Loucy (cell line): ENCODE measurements at regions not wholly inside any gene's neighbourhood (a gene's known extent, or its start where the extent isn't known, plus 50 kb on each side); places are given as distances from the start of the nearest gene placed in this dataset.

Source experiments
- H2AFZ ChIP-seq: fragments of 200-600 bp; sonication (generic); 2 replicates; pipeline ENCODE4 v1.6.0; 2016; ENCODE audit warnings: antibody characterized with exemption, mild to moderate bottlenecking, low read length, moderate library complexity
- H3F3A ChIP-seq: fragments of 200-600 bp; 2 replicates; pipeline ENCODE4 v1.6.0; 2016; ENCODE audit warnings: antibody characterized with exemption, low read depth, mild to moderate bottlenecking
- H3K27me3 ChIP-seq: fragments of 200-600 bp; sonication (generic); 2 replicates; pipeline ENCODE4 v1.6.1; 2014; ENCODE audit warnings: low read length, mild to moderate bottlenecking; ENCODE audit not compliant: insufficient read depth, poor library complexity, severe bottlenecking
- H3K36me3 ChIP-seq: fragments of 200-600 bp; sonication (generic); 2 replicates; pipeline ENCODE4 v1.6.1; 2016; ENCODE audit warnings: low read length; ENCODE audit not compliant: insufficient read depth
- H3K4me1 ChIP-seq: fragments of 200-600 bp; sonication (generic); 2 replicates; pipeline ENCODE4 v1.5.1; 2014; ENCODE audit warnings: low read length, mild to moderate bottlenecking; ENCODE audit not compliant: insufficient read depth, poor library complexity, severe bottlenecking
- H3K4me2 ChIP-seq: fragments of 200-600 bp; sonication (generic); 2 replicates; pipeline ENCODE4 v1.6.0; 2014; ENCODE audit warnings: antibody characterized with exemption, low read length, low read depth, mild to moderate bottlenecking; ENCODE audit not compliant: poor library complexity, severe bottlenecking
- H3K4me3 ChIP-seq: fragments of 200-600 bp; sonication (generic); 2 replicates; pipeline ENCODE4 v1.5.1; 2014; ENCODE audit warnings: low read length, mild to moderate bottlenecking, mixed read lengths; ENCODE audit not compliant: poor library complexity, severe bottlenecking
- H3K79me2 ChIP-seq: fragments of 200-600 bp; sonication (generic); 2 replicates; pipeline ENCODE4 v1.6.1; 2014; ENCODE audit warnings: low read length; ENCODE audit not compliant: insufficient read depth
- H3K9ac ChIP-seq: fragments of 200-600 bp; sonication (generic); 2 replicates; pipeline ENCODE4 v1.6.0; 2014; ENCODE audit warnings: mild to moderate bottlenecking, low read depth, low read length, moderate library complexity; ENCODE audit not compliant: poor library complexity, severe bottlenecking
- H3K9me2 ChIP-seq: fragments of 200-600 bp; sonication (generic); replicated peaks from 2 replicates; pipeline ENCODE4 v1.6.1; 2016; ENCODE audit warnings: low read depth, low read length, mixed read lengths
- H3K9me3 ChIP-seq: fragments of 200-600 bp; sonication (generic); 2 replicates; pipeline ENCODE4 v1.6.1; 2014; ENCODE audit warnings: mild to moderate bottlenecking, antibody characterized with exemption, low read length, low read depth; ENCODE audit not compliant: insufficient read depth
- H4K20me1 ChIP-seq: fragments of 200-600 bp; sonication (generic); 2 replicates; pipeline ENCODE4 v1.6.0; 2014; ENCODE audit warnings: antibody characterized with exemption, low read length, mild to moderate bottlenecking; ENCODE audit not compliant: insufficient read depth, poor library complexity, severe bottlenecking
- EZH2phosphoT487 ChIP-seq: fragments of 200-600 bp; IDR thresholded peaks from 2 replicates; pipeline ENCODE4 v1.6.1; 2018; ENCODE audit warnings: antibody characterized with exemption, mild to moderate bottlenecking, moderate library complexity, borderline replicate concordance
- TF ChIP-seq, protein P1 (sequence below): fragments of 200-600 bp; sonication (generic); conservative IDR thresholded peaks from 2 replicates; pipeline ENCODE4 v1.5.1; 2014; ENCODE audit warnings: mild to moderate bottlenecking, antibody characterized with exemption, low read length

DNA sequence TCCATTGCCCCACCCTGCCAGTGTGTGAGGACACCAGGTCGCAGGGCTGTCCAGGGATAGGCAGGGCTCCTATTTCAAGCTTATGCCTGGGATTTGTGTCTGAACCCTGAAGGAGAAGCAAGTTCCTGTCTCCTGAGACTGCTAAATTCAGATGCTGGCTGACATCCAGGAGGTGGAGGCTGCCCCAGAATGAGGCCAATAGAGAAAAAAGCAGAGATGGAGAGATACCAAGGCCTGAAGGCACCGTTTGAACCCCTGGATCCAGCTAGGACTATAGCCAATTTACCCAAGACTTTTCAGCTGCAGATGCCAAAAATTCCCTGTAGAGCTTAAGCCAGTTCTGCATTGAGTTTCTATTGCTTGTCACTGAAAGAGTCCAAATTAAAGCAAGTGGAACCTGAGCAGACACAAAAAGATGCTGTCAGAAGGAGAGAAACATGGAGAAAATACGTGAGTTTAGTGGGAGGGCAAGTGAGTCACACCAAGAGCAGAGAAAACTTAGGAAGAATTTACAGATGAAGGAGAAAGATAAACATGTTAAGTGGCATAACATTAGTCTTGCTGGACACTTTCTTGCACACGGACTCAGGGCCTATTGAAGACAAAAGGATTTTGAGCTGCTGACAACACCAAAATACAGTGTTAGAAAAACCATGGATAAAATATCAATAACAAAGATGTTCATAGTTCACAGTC, 148.6 kb downstream of the CNTN3 start:
- no peaks in the 10 kb centered on the region for H3K9me2 ChIP-seq
- H2AFZ ChIP-seq = no peak overlapping the region
- no peak overlapping the region for H3K9ac ChIP-seq
- no peaks in the 10 kb centered on the region for H3K36me3 ChIP-seq
- no peaks in the 10 kb centered on the region for H3K4me1 ChIP-seq
- no peaks in the 10 kb centered on the region for H3F3A ChIP-seq
- H3K9me3 ChIP-seq = no peaks in the 10 kb centered on the region
- H3K4me3 ChIP-seq = no peak overlapping the region
- H4K20me1 ChIP-seq = no peaks in the 10 kb centered on the region
- H3K4me2 ChIP-seq = no peak overlapping the region
- H3K27me3 ChIP-seq = no peaks in the 10 kb centered on the region
- TF ChIP-seq, protein P1, sequence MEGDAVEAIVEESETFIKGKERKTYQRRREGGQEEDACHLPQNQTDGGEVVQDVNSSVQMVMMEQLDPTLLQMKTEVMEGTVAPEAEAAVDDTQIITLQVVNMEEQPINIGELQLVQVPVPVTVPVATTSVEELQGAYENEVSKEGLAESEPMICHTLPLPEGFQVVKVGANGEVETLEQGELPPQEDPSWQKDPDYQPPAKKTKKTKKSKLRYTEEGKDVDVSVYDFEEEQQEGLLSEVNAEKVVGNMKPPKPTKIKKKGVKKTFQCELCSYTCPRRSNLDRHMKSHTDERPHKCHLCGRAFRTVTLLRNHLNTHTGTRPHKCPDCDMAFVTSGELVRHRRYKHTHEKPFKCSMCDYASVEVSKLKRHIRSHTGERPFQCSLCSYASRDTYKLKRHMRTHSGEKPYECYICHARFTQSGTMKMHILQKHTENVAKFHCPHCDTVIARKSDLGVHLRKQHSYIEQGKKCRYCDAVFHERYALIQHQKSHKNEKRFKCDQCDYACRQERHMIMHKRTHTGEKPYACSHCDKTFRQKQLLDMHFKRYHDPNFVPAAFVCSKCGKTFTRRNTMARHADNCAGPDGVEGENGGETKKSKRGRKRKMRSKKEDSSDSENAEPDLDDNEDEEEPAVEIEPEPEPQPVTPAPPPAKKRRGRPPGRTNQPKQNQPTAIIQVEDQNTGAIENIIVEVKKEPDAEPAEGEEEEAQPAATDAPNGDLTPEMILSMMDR = no peak
- TF ChIP-seq EZH2phosphoT487 = no peak
- H3K79me2 ChIP-seq = no peaks in the 10 kb centered on the region

GRCh38 chr3:74463515-74463914, 150.9 kb downstream of the CNTN3 start:
- no peaks in the 10 kb centered on the region for H3K79me2 ChIP-seq
- H2AFZ ChIP-seq = no peak overlapping the region
- H3K4me3 ChIP-seq = no peak overlapping the region
- H3F3A ChIP-seq = no peaks in the 10 kb centered on the region
- no peaks in the 10 kb centered on the region for H3K36me3 ChIP-seq
- H3K4me1 ChIP-seq = no peaks in the 10 kb centered on the region
- no peaks in the 10 kb centered on the region for H3K27me3 ChIP-seq
- no peaks in the 10 kb centered on the region for H3K9me3 ChIP-seq
- no peak overlapping the region for H3K4me2 ChIP-seq
- no peaks in the 10 kb centered on the region for H4K20me1 ChIP-seq
- TF ChIP-seq, protein P1 = no peak
- no peak for TF ChIP-seq EZH2phosphoT487
- H3K9ac ChIP-seq = no peak overlapping the region
- no peaks in the 10 kb centered on the region for H3K9me2 ChIP-seq

DNA sequence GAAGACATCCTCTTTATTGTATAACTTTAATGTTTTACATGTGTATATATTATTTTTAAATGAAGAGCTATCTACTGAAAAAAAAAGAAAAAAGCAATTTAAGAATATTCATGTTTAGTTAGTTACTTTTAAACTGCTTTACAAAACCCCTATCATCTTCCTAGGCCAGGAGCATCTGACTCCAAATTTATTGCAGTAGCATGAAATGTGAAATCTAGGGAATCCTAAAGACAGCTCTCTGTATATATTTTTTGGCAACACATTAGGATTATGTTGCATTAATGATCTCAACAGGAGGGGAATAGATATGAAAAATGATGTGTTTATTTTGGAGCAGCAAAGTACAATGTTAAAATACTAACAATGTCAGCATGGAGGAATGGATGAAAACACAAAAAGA, 158.3 kb downstream of the CNTN3 start:
- Histone ChIP-seq H3K9ac (no peak overlapping the region), H3K27me3 (no peaks in the 10 kb centered on the region), H3K9me3 (no peaks in the 10 kb centered on the region), H3K4me2 (no peak overlapping the region), H2AFZ (no peak overlapping the region), H4K20me1 (no peaks in the 10 kb centered on the region), H3K9me2 (no peaks in the 10 kb centered on the region), H3F3A (no peaks in the 10 kb centered on the region), H3K36me3 (no peaks in the 10 kb centered on the region), H3K4me3 (no peak overlapping the region), H3K4me1 (no peaks in the 10 kb centered on the region), H3K79me2 (no peaks in the 10 kb centered on the region)
- TF ChIP-seq EZH2phosphoT487 = no peak
- TF ChIP-seq, protein P1 = no peak
